Osteoblast (primary cell): ENCODE measurements at regions not wholly inside any gene's neighbourhood (a gene's known extent, or its start where the extent isn't known, plus 50 kb on each side); places are given as distances from the start of the nearest gene placed in this dataset.

Source experiments
- DNase-seq: peaks from one replicate; pipeline ENCODE4 v3.0.0; 2011; ENCODE audit warnings: low spot score, mixed read lengths; ENCODE audit not compliant: insufficient read length; ENCODE audit errors: missing footprints
- H2AFZ ChIP-seq: 2 replicates; pipeline ENCODE4 v1.6.0; 2011; ENCODE audit warnings: mild to moderate bottlenecking, low read length
- H3K27ac ChIP-seq: 2 replicates; pipeline ENCODE4 v1.5.1; 2011; ENCODE audit warnings: mild to moderate bottlenecking, low read depth, low read length, moderate library complexity
- H3K27me3 ChIP-seq: 2 replicates; pipeline ENCODE4 v1.6.0; 2012; ENCODE audit warnings: mild to moderate bottlenecking, control low read depth, inconsistent platforms, low read length, moderate library complexity; ENCODE audit not compliant: insufficient read depth
- H3K36me3 ChIP-seq: 2 replicates; pipeline ENCODE4 v1.5.1; 2011; ENCODE audit warnings: mild to moderate bottlenecking, low read length, control low read depth, moderate library complexity; ENCODE audit not compliant: insufficient read depth
- H3K4me1 ChIP-seq: 2 replicates; pipeline ENCODE4 v1.5.1; 2011; ENCODE audit warnings: mild to moderate bottlenecking, low read length, control low read depth, moderate library complexity; ENCODE audit not compliant: insufficient read depth
- H3K4me2 ChIP-seq: 2 replicates; pipeline ENCODE4 v1.6.0; 2011; ENCODE audit warnings: mild to moderate bottlenecking, low read length; ENCODE audit not compliant: insufficient read depth
- H3K4me3 ChIP-seq: fragments of 200-600 bp; sonication (generic); 3 replicates; pipeline ENCODE4 v1.5.1; 2012; ENCODE audit warnings: mild to moderate bottlenecking, low read length, inconsistent platforms; ENCODE audit not compliant: insufficient read depth
- H3K79me2 ChIP-seq: 2 replicates; pipeline ENCODE4 v1.6.0; 2012; ENCODE audit warnings: mild to moderate bottlenecking, low read length, control low read depth, inconsistent platforms; ENCODE audit not compliant: insufficient read depth
- H3K9me3 ChIP-seq: 2 replicates; pipeline ENCODE4 v1.5.1; 2011; ENCODE audit warnings: low read depth, low read length, control low read depth
- H4K20me1 ChIP-seq: 2 replicates; pipeline ENCODE4 v1.6.0; 2012; ENCODE audit warnings: mild to moderate bottlenecking, low read length, control low read depth; ENCODE audit not compliant: insufficient read depth
- CTCF ChIP-seq: IDR thresholded peaks from 2 replicates; pipeline ENCODE4 v1.5.1; 2011; ENCODE audit warnings: mild to moderate bottlenecking, low read depth, low read length, moderate library complexity; ENCODE audit errors: extremely low read depth

- no peak for DNase-seq
These were observed 107.7 kb downstream of the LBH start for GRCh38 chr2:30339071-30339470.

GRCh38 chr2:30341500-30342267 lies 105.4 kb upstream of the LCLAT1 start:
- Histone ChIP-seq H2AFZ (no peak overlapping the region), H3K4me3 (no peak overlapping the region), H3K36me3 (no peaks in the 10 kb centered on the region), H3K4me1 (no peaks in the 10 kb centered on the region), H3K4me2 (no peak overlapping the region), H3K9me3 (no peaks in the 10 kb centered on the region), H3K27ac (no peak overlapping the region), H3K27me3 (no peaks in the 10 kb centered on the region), H3K79me2 (no peaks in the 10 kb centered on the region), H4K20me1 (no peaks in the 10 kb centered on the region)
- no peak for DNase-seq
- no peak for TF ChIP-seq CTCF

More at GRCh38 chr2:30339071-30339470, 107.7 kb downstream of the LBH start:
- H3K9me3 ChIP-seq: no peaks in the 10 kb centered on the region
- no peaks in the 10 kb centered on the region for H4K20me1 ChIP-seq
- no peak overlapping the region for H3K27ac ChIP-seq
- H2AFZ ChIP-seq: no peak overlapping the region
- no peaks in the 10 kb centered on the region for H3K4me1 ChIP-seq
- H3K36me3 ChIP-seq: no peaks in the 10 kb centered on the region
- no peak overlapping the region for H3K4me3 ChIP-seq
- H3K27me3 ChIP-seq: no peaks in the 10 kb centered on the region
- no peak overlapping the region for H3K4me2 ChIP-seq
- no peak for TF ChIP-seq CTCF
- no peaks in the 10 kb centered on the region for H3K79me2 ChIP-seq

- TF ChIP-seq CTCF: no peak
- no peak overlapping the region for H2AFZ ChIP-seq
- no peak overlapping the region for H3K4me2 ChIP-seq
- no peaks in the 10 kb centered on the region for H3K9me3 ChIP-seq
- H3K79me2 ChIP-seq: no peaks in the 10 kb centered on the region
- no peaks in the 10 kb centered on the region for H3K4me1 ChIP-seq
- no peaks in the 10 kb centered on the region for H3K27me3 ChIP-seq
- DNase-seq: no peak
- H3K36me3 ChIP-seq: no peaks in the 10 kb centered on the region
- H3K4me3 ChIP-seq: peak overlapping the region; percentile 2
- H4K20me1 ChIP-seq: no peaks in the 10 kb centered on the region
- no peak overlapping the region for H3K27ac ChIP-seq
These were observed 100.4 kb upstream of the LCLAT1 start for GRCh38 chr2:30346471-30347169.

DNA sequence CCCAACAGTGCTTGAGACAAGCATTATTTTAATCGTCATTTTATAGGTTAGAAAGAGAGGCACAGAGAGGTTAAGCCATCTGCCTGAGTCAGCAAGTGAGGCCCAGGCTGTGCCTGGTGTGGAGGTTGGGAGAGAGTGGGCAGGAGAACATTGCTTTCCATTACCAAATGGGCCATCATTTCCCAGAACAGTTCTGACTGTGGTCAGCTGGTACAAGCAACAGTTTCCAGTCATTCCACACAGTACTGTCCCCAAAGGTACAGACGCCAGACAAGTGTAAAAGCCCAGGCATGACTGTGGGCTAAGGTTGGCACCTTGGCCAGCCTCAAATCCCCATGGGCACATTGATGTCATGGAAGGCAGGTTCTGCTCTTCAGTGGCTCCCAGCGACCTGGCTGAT lies 98.2 kb upstream of the LCLAT1 start:
- Histone ChIP-seq H3K9me3 (no peaks in the 10 kb centered on the region), H3K27me3 (no peaks in the 10 kb centered on the region), H4K20me1 (no peaks in the 10 kb centered on the region), H3K4me3 (no peak overlapping the region), H3K36me3 (no peaks in the 10 kb centered on the region), H2AFZ (no peak overlapping the region), H3K4me2 (no peak overlapping the region), H3K27ac (no peak overlapping the region), H3K4me1 (no peaks in the 10 kb centered on the region), H3K79me2 (no peaks in the 10 kb centered on the region)
- no peak for TF ChIP-seq CTCF
- no peak for DNase-seq
